ENCODE measurements at regions not wholly inside any gene's neighbourhood (a gene's known extent, or its start where the extent isn't known, plus 50 kb on each side); places are given as distances from the start of the nearest gene placed in this dataset.

DNA sequence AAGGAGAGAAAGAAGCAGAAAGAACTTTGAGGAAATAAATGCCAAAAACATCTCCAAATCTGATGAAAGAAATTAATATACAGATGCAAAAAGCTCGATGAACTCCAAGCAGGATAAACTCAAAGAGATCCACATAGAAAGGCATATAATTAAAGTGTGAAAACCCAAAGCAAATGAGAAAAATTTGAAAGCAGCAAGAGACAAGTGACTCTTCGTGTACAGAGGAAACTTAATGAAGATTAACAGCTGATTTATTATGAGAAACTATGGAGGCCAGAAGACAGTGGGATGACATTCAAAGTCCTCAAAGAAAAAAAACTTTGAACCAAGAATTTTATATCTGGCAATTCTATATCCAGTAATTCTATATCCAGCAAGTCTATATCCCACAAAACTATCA, 163.0 kb upstream of the TMCC3 start:
- no peak for DNase-seq

DNA sequence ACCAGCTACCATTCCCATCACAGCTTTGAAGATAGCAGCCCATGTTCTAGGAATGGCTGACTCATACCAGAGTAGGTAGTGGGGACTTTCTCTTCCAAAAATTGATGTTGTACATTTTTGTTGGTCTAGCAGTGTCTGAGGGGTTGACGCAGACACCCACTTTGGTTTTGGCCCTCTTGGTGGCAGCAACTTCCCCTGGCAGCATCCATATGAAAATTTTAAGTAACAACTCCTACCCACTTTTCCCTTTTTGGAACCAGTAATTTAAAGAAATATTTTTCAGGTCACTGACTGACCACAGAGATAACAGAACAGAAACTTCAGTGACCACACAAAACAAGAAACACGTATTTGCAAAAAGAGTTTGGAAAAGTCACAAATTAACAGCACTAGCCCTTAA, 162.0 kb upstream of the TMCC3 start:
- DNase-seq = no peak

DNA sequence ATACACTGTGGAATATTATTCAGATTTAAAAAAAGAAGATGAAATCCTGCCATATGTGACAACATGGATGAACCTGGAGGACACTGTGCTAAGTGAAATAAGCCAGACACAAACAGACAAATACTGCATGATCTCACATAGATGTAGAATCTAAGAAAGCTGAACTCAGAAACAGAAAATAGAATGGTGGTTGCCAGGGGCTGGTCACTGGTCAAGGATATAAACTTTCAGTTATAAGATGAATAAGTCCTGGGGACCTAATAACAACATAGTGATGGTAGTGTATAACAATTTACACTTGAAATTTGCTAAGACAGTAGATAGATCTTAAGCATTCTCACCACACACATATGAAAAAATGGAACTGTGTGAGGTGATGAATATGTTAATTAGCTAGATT, 161.3 kb upstream of the TMCC3 start:
- DNase-seq = no peak

DNA sequence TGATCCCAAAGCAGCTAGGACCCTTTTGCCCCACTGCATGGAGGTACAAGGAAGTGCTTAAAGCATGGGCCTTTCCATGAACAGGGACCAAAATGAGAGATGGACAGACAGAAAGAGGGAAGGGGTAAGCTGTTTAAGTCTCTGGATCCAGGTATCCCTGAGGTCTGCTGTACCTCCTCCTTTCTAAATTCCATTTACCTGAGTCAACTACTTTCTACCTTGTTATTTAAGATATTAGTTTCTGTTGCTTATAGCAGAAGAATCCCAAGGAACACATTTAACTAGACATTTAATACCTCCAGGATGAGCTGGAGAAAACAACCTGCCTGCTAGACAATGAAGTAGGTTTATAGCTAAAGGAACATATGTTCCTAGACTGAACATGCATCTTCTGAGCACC, 157.6 kb upstream of the TMCC3 start:
- DNase-seq = no peak

DNA sequence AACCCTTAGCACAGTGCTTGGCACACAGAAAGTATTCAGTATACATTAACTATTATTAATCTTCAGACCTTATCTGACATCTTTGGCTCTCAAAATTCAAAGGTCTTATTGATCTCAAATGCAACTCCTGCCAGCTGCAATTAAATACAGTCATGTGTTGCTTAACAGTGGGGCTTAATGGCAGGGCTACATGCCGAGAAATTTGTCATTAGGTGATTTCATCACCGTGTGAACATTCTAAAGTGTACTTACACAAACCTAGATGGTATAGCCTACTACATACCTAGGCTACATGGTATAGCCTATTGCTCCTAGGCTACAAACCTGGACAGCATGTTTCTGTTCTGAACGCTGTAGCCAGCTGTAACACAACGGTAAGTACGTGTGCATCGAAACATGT, 156.3 kb upstream of the TMCC3 start:
- no peak for DNase-seq

DNA sequence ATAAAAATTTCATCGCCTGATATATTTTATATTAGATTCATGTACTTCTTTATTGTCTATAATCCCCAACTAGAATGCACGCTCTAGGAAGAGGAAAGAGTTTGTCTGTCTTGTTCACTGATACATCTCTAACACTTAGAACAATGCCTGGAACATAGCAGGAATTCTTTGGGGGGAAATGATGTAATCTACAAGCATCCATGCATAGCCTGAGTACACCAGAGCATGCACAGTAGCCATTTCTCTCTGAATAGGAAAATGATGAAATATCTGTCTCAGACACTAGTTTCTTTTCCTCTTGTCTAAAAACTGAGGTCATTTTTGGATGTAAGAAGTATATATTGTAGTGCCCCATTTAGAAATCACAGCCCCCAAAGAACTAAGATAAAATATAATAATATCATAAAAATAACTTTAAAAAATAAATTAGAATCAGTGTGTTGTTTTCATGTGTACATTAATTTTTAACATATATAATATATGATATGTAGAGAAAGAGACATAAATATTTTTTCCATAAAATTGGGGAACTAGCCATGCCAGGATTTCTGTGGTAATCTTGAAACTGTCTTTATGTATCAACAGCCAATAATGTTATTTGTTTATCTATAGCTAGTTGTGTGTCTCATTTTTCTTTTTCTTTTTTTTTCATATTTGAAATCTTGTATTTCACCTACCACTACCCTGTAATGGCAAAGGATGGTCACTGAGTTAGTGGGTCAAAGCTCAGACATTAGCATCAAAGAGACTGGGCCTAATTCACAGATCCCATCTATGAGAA, 155.6 kb upstream of the TMCC3 start:
- DNase-seq = no peak

DNA sequence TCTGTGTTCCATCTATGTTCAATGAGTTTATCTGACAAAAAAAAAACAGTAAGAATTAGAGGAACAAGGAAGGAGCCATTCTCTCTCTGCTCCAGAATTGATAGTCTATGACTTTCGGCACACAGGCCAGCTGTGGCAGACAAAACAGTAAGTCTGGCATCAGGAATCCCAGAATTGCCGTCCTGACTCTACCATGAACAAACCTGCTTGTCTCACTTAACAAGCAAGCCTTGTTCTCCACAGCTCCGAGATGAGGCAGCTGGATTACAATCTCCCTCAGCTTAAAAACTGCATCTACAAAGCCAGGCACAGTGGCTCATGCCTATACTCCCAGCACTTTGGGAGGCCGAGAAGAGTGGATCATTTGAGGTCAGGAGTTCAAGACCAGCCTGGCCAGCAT, 153.6 kb upstream of the TMCC3 start:
- no peak for DNase-seq

DNA sequence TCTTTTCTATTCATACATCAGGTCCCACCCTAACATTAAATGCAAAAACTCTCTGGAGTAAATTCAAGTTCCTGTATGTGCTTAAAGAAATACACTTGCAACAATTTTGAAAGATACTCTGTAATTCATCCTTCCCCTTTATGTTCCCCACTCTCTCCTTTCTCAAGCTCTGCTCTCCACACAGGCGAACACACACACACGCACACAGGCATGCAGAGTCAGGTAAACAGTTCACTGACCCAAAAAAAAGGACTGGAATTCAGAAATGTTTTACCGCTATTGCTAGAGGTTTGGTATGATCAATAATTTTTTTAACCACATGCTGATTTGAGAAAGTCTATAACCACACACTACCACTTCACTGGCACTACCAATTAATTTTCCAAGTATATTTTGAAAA, 152.4 kb upstream of the TMCC3 start:
- no peak for DNase-seq

DNA sequence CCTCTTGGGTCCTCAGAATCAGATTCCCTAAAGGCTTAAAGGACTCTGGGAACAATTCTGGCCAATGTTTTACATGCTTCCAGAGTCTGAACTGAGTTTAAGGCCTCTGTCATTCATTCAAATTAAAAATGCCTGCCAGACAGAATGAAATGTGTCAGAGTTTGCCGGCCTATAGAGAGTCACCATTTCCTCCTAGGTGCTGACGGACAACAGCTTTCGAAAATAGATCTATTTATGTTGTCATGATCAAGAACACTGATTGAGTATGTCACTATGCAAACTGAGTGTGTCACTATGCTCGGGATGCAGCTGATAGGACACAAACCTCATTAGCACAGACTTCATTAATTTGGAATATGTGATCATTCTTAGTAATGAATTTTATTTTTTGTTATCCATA, 151.4 kb upstream of the TMCC3 start:
- DNase-seq = no peak

DNA sequence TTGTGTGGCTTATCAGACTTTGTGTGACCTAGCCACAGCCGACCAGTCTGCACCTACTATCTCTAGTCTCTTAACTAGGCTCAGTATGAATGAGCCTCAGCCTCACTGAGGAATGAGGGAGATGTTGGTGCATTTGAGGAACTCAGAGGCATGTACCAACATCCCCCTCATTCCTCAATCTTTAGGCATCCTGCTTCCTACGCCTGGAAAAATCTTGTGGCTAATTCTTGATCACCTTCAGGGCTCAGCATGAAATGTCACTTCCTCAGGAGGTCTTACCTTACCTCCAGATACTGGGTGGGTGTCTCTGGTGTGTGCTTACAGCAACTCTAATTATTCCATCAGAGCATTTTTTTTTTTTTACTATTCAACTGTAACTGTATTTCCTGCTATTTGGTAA, 148.8 kb upstream of the TMCC3 start:
- no peak for DNase-seq

DNA sequence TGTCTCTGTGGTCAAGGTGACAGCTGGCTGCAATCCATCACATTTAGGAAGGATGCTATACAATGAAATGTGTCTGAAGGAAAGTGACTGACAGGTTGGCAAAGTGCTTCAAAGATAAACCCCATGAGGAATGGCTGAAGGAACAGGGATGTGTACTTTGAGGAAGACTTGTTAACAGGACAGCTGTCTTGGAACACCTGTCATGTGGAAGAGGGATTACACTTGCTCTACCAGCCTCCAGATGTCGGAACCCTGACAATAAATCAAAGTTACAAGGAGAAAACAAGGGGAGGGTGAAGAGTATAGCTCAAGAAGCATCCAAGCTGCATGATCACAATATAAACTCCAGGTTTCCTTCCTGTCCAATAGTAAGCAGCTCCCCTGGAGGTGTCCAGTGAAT, 147.8 kb upstream of the TMCC3 start:
- DNase-seq = no peak

DNA sequence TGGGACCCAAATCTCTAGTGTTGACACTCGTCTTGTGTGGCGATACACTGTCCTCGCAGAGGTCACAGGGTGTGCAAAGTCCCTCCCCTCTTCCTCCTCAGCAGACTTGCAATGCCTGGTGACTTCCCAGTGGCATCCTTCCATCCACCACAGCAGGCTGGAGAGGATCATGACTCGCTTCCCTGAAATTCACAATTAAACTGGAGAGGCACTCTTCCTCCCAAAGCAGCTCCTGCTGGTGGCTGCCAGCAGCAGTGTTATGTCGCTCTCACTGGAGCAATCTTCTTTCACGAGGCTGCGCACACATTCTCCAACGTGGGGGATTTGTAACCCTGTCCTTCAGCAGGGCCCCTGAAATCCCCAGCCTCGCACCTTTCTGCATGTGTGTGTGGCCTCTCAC, 145.2 kb upstream of the TMCC3 start:
- DNase-seq = no peak

DNA sequence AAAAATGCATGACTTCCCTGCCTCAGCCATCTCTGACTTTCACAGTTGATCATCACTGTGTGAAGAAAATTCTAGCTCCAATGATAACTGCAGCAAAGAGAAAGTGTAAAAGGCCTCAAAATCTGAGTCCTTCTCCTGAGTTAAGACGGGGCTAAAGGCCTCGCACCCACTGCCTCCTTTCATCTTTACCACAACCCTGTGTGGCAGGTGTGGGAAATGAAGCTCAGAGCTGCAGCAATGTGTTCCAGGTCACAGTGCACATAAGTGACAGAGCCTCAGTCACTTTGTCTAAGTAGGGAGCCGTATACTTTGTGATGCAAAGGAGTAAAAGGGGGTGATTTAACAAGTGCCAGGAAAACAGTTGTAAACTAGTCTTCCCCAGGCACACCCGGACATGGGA, 144.7 kb upstream of the TMCC3 start:
- DNase-seq = no peak

DNA sequence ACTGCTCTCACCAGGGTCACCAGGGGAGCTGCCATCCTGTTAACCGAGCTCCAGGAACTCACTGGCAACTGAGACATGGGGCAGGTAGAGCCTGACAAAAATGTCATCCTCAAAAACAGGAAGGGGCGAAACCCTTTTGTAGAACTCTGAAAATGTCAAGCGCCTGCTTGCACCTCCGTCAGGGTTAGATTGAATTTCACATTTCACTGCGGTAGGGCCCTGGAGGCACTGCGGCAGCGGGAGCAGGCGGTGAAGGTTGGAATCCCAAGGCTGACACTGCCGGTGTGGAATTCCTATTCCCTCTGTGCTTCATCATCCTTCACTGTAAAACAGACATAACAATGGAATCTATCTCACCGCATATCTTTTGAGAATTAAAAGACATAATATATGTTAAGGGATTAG, 142.8 kb upstream of the TMCC3 start:
- peak in 1 of 6 experiments; percentile 6 for DNase-seq

DNA sequence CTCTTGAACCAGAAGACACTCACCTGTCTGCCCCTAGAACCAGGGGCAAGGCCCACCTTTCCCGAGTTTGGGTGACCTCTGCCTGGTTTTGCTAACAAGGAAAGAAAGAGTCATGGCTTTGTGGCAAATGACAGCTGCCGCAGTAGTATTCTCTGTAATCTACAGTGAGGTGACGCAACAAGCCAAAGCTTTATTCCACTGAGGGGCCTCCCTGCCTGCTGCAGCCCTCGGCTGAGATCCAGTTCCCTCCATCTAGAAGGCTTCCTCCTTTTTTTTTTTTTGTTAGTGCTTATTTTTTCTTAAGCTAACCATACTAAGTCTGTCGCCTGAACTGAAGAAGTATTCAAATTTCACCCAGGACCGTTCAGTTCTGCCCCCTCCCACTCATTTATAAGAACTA, 142.3 kb upstream of the TMCC3 start:
- no peak for DNase-seq

DNA sequence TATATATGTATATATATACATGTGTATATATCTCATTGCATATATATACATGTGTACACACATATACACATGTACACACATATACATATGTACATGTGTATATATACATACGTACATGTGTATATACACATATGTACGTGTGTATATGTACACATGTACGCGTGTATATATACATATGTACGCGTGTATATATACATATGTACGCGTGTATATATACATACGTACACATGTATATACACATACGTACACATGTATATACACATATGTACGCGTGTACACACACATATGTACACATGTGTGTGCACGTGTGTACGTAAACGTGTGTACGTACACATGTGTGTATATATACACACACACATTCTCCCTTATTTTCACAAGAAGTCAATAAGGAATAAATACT, 141.6 kb upstream of the TMCC3 start:
- no peak for DNase-seq

DNA sequence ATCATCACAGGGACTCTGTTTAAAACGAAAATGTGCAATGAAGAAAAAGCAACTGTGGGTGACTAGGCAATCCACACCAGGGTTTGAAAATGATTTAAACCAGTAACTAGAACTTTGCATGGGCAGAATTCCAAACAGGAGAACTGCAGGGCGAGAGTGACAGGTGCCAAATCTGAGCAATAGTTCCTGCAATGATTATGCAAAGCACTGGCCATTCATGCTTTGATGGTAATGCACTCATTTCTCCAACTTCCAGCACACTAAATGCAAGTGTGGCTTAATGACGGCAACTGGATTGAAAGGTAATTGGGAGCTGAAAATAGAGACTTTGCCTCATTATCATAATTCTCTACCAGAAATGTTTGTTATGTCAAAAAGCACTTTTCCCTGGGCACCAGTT, 140.5 kb upstream of the TMCC3 start:
- DNase-seq = no peak

DNA sequence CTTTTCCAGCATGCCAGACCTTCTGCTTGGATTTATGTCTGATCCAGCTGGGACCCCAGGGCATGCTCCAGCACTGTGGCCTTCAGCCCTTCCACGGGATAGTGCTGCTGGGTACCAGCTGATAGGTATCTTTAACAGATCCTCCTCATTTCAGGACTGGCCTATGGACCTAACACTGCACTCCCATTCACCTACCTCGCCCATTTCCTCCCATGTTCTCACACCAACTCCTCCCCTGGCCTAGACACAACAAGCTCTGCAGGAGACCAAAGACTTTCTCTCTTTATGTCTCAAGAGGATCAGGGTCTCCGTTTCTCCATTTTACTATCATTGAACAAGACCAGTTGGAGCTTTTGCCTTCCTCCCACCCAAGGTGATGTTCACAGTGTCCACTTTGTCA, 140.0 kb upstream of the TMCC3 start:
- DNase-seq = no peak

DNA sequence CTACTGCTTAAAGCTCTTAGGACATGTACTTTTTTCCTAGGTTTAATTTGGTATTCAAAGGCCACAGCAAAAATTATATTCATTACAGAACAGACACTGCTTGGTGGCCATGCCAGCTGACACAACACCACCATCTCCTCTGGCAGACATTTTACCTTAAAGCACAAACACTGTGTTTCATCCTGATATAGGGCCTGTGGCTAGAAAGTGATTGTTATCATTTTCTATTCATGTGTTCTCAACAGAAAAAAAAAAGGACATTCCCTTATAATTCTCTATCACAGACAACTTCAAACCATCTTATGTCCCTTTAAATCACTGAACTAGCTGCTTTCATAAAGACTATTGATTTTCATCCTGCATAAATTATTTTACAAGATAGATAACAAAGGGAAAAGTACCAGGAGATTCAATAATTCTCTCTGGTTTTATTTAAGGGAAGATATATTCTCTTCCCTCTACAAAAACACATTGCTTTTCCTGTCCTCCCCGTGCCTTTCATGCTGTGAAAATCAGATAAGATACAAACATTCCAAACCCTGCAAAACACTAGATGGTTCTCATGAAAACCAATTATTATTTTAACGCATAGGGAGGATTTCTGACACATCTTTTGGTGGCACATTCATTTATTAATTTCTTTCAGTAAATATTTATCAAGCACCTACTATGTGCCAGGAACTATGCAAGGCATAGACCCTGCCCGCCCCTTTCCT, 139.3 kb upstream of the TMCC3 start:
- no peak for DNase-seq

DNA sequence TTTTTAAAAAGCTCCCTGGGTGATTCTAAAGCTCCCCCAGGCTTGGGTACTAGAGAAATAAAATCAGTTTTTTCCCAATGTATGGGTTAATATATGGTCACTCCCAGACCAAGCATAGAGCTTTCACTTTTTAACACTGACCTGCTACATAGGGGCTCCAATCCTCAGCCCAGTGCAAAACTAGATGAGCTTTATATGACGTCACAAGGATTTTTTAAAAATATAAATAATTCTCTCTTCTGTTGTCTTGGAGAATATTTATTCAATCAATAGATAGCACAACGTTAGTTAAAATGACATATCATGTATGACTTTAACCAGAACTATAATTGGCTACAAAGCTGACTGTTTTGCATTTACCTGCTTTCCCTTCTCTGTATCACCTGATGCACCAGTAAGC, 137.9 kb upstream of the TMCC3 start:
- DNase-seq = no peak

DNA sequence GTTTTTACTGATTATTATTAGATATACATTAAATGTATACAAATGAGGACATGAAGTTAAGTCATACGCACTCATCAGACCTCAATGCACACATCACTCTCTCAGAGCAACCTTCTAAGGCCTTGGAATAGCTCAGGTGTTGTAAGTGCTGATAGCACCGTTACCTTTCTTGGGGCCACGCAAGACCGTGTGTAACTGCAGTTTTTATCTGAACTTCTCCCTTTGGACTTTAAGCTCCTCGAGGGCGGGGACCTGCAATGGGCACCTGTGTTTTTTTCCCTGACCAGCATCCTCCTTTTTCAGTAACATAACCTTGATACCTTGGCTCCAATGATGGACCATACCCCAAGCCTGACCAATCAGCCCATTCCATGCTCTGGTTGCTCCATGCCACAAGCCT, 136.5 kb upstream of the TMCC3 start:
- no peak for DNase-seq

DNA sequence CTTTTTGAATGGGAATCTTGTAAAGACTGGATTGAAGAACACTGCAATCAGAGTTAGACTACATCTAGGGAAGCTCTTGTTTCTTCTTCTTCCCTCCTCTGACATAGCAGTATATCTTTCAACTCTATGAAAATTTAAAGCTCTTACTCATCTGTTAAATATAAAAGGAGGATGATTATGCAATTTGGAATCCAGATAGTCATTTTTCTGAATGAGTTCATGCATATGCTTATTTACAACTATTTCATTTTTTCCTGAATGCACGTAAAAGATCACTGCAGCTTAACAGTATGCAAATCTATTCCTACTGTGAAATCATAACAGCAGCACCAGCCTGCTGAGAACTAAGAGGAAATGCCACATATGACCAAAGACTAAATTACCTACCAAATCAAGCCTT, 133.5 kb upstream of the TMCC3 start:
- DNase-seq = no peak

DNA sequence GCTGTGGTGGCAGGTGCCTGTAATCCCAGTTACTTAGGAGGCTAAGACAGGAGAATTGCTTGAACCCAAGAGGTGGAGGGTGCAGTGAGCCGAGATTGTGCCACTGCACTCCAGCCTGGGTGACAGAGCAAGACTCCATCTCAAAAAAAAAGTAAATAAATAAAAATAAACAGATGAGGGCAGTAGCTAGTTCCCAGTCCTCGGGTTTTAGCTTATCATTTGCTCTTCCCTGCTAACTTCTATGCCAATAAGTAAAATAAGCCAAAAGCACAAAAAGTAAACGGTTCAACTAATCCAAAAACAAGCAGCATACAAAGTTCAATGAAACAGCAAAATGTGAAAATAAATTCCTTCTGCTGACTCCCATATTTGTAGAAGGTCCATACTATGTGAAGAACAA, 133.0 kb upstream of the TMCC3 start:
- DNase-seq = no peak

DNA sequence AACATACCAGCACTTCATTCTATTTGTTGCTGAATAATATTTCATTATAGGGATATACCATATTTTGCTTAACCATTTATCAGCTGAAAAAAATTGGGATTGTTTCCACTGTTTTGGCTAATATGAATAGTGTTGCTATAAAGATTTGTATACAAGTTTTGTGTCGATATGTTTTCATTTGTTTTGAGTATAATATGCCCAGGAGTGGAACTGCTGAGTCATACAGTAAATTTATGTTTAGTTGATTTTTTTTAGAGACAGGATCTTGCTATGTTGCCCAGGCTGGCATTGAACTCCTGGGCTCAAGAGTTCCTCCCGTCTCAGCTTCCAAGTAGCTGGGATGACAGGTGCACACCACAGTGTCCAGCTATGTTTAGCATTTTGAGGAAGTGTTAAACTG, 131.5 kb upstream of the TMCC3 start:
- DNase-seq = no peak

DNA sequence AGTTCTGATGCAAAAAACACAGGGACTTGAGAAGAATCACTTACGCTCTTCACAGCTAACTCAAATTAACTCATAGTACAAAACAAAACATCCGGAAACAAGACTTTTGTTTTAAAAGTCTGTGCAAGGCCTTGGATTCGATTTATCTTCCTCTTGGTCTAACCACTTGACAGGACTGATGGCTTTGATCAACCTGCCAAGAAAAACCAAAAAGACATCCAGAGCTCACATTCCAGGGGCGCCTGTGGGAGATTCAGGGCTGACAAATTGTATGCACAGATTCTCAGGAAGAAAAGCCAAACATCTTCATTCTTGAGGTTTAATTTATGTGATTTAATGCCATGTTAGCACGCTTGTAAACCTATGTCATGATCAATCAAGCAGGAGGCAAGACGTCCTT, 129.1 kb upstream of the TMCC3 start:
- DNase-seq = no peak

All from stimulated activated naive CD4-positive, alpha-beta T cell (primary cell).